Mucosa of descending colon (tissue), 3 donors: ENCODE measurements at regions not wholly inside any gene's neighbourhood (a gene's known extent, or its start where the extent isn't known, plus 50 kb on each side); places are given as distances from the start of the nearest gene placed in this dataset.

ENCODE experiments used
- ATAC-seq: fragments of 200-7000 bp; cut with Tn5 transposase; one replicate; pipeline ENCODE4 v1.9.1; 2020; ENCODE audit warnings: mild to moderate bottlenecking, moderate library complexity
- DNase-seq, 3 donors: peaks; one replicate each; pipeline ENCODE4 v3.0.0-alpha.2; 2020
- H3K36me3 ChIP-seq: fragments of 200-600 bp; one replicate; pipeline ENCODE4 v1.8.0; 2021; ENCODE audit warnings: low read depth, mild to moderate bottlenecking
- H3K4me1 ChIP-seq: fragments of 200-600 bp; one replicate; pipeline ENCODE4 v1.8.0; 2021; ENCODE audit warnings: low read depth, mild to moderate bottlenecking
- H3K4me3 ChIP-seq: fragments of 200-600 bp; one replicate; pipeline ENCODE4 v1.8.0; 2021; ENCODE audit warnings: mild to moderate bottlenecking
- H3K9me3 ChIP-seq: fragments of 200-600 bp; one replicate; pipeline ENCODE4 v1.8.0; 2021; ENCODE audit warnings: mild to moderate bottlenecking
- intact Hi-C, 2 donors: fragments of 100-400 bp; cut with DNase I in 1 of 2; cut with micrococcal nuclease in 1 of 2; formaldehyde crosslinking; loops; one replicate each; pipeline versions ENCODE4 v1.11.0 to v1.11.1; 2022; cut with DNase I, micrococcal nuclease
- TF ChIP-seq, protein P1 (sequence below): fragments of 200-600 bp; IDR thresholded peaks from one replicate; pipeline ENCODE4 v1.8.0; 2022; ENCODE audit warnings: antibody characterized with exemption, mild to moderate bottlenecking
- donor health status: DM: no; HTN: no; CAD: no; lungs with moderate emphysema.
- donor health status: DM: no; HTN: no; CAD: no.
- donor health status: DM: no; HTN: yes; CAD: no.

DNA sequence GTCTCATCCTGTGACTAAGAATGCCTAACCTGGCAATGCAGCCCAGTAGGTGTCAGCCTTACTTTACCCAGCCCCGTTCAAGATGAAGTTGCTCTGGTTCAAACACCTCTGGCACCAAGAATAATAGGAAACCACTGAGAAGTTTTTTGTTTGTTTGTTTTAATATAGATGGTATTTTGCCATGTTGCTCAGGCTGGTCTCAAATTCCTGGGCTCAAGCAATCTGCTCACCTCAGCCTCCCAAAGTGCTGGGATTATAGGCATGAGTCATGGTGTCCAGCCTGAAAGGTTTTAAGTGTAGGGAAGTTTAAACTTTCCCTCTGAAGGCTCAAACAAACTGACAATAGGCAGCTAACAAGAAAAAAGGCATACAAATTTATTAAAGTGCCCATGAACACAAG, 51.2 kb upstream of the ABCC4 start:
- Histone ChIP-seq H3K4me1 (no peaks in the 10 kb centered on the region), H3K4me3 (no peak overlapping the region), H3K9me3 (no peaks in the 10 kb centered on the region), H3K36me3 (no peaks in the 10 kb centered on the region)
- DNase-seq = no peak
- no peak for ATAC-seq
- TF ChIP-seq, protein P1, sequence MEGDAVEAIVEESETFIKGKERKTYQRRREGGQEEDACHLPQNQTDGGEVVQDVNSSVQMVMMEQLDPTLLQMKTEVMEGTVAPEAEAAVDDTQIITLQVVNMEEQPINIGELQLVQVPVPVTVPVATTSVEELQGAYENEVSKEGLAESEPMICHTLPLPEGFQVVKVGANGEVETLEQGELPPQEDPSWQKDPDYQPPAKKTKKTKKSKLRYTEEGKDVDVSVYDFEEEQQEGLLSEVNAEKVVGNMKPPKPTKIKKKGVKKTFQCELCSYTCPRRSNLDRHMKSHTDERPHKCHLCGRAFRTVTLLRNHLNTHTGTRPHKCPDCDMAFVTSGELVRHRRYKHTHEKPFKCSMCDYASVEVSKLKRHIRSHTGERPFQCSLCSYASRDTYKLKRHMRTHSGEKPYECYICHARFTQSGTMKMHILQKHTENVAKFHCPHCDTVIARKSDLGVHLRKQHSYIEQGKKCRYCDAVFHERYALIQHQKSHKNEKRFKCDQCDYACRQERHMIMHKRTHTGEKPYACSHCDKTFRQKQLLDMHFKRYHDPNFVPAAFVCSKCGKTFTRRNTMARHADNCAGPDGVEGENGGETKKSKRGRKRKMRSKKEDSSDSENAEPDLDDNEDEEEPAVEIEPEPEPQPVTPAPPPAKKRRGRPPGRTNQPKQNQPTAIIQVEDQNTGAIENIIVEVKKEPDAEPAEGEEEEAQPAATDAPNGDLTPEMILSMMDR = no peak
- intact Hi-C loops = no loop called here

DNA sequence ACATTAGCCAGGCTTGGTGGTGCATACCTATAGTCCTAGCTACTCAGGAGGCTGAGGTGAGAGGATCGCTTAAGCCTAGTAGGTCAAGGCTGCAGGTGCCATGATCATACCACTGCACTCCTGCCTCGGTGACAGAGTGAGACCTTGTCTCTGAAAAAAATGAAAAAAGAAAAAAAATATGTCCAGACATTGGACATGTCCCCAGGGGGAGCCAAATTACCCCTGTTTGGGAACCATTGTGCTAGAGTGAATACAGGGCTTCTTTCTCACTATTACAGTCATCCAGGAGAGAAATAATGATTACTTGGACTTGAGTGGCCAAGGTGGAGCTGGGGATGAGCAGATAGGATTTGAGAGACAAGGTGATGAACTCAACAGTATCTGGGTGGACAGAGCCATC, 52.9 kb upstream of the ABCC4 start:
- TF ChIP-seq, protein P1 = no peak
- Histone ChIP-seq H3K36me3 (no peaks in the 10 kb centered on the region), H3K4me1 (no peaks in the 10 kb centered on the region), H3K4me3 (no peak overlapping the region), H3K9me3 (no peaks in the 10 kb centered on the region)
- ATAC-seq = no peak
- intact Hi-C loops = no loop called here
- no peak for DNase-seq

DNA sequence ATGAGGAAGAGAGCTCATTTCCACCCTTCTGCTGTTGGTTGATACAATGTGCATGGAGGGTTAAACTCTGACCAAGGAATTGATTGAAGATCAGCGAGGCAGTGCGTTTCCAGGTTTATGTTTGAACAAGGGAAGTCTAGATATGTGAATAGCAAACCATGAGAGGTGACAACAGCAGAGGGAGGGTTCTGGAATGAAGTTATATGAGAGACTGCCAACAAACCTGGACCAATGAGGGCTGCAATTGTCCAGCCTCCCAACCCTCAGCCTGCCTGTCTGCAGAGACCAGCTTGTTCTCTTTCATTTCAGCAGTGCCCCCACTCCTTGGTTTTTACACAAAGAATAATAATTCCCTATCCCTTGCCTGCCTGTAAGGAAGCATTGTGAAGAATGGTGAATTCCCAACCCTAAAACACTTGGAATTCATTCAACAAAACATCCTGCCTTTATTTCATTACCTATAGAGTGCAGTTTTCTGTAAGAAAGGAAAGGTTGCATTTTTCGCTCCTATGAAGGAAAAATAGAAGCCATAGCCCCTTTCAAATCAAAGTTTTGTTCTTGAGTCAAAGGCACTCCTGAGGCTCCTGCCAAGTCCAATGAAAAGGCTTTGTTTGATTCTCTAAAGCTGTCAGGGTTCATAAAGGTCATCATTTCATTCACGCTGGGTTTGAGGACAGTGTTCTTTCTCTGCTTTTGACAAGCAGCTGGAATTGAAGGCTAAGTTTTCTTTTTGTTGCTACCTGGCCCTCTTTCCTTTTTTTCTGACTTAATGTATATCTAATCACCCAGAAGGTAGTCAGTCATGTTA, 53.6 kb upstream of the ABCC4 start:
- TF ChIP-seq, protein P1 = no peak
- Histone ChIP-seq H3K4me3 (no peak overlapping the region), H3K4me1 (no peaks in the 10 kb centered on the region), H3K36me3 (no peaks in the 10 kb centered on the region), H3K9me3 (no peaks in the 10 kb centered on the region)
- DNase-seq (no peak), ATAC-seq (peak; percentile 38)
- intact Hi-C loops = no loop called here

DNA sequence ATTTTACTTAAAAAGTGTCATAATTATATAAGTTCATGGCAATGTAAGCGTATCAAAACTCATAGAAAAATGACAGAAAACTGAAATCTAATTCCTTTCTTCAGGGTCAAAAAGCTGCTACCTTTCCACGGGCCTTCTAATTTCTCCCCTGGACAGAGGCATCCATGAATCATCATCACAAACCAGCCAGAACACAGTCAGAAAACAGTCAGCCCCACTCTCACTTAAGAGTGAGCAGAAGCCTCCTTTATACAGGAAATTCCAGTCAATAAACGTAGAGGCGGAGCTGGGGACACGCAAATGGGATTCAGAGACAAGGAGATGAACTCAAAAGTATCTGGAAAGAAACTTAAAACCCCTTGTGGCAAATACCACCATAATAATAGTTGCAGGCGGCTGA, 54.2 kb upstream of the ABCC4 start:
- no peak for ATAC-seq
- no peaks in the 10 kb centered on the region for H3K36me3 ChIP-seq
- no peaks in the 10 kb centered on the region for H3K4me1 ChIP-seq
- no peak overlapping the region for H3K4me3 ChIP-seq
- TF ChIP-seq, protein P1 = no peak
- no peaks in the 10 kb centered on the region for H3K9me3 ChIP-seq
- no peak for DNase-seq
- intact Hi-C loops = no loop called here

DNA sequence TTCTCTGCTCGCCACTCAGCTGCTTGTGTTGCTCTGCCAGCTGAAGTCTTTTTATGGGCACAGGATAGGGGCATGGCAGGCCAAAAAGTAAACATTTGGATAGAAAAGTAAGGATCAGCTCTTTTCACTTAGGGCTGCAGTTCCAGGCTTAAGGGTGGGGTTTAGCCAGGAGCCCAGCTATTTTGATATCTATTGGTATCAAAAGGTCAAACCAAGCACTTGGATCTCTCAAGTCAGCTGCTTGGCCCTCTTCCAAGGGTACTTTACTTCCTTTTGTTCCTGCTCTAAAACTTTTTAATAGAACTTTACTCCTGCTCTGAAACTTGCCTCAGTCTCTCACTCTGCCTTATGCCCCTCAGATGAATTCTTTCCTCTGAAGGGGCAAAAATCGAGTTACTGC, 55.7 kb upstream of the ABCC4 start:
- H3K4me3 ChIP-seq = no peak overlapping the region
- peak; percentile 48 for ATAC-seq
- no peaks in the 10 kb centered on the region for H3K36me3 ChIP-seq
- DNase-seq = peak in 1 of 3 donors; percentile 11
- no peaks in the 10 kb centered on the region for H3K4me1 ChIP-seq
- intact Hi-C loops = no loop called here
- H3K9me3 ChIP-seq = no peaks in the 10 kb centered on the region
- TF ChIP-seq, protein P1 = no peak
